HEK293 (cell line): ENCODE measurements at regions not wholly inside any gene's neighbourhood (a gene's known extent, or its start where the extent isn't known, plus 50 kb on each side); places are given as distances from the start of the nearest gene placed in this dataset.

Experiments
- CTCF ChIP-seq: fragments of 450-650 bp; formaldehyde crosslinking; IDR thresholded peaks from 2 replicates; pipeline ENCODE4 v1.5.1; 2016; ENCODE audit warnings: missing biosample characterization, missing genetic modification characterization
- MZF1 ChIP-seq: fragments of 450-650 bp; formaldehyde crosslinking; IDR thresholded peaks from 2 replicates; pipeline ENCODE4 v1.5.1; 2017; ENCODE audit warnings: missing biosample characterization, missing genetic modification characterization, borderline replicate concordance
- REST ChIP-seq: fragments of 450-650 bp; formaldehyde crosslinking; IDR thresholded peaks from 2 replicates; pipeline ENCODE4 v1.5.1; 2016; ENCODE audit warnings: missing biosample characterization, missing genetic modification characterization
- SETDB1 ChIP-seq: IDR thresholded peaks from one replicate; pipeline ENCODE4 v1.6.1; 2017; ENCODE audit warnings: mild to moderate bottlenecking, low read length, moderate library complexity, mixed read lengths; ENCODE audit not compliant: insufficient read length
- WT1 ChIP-seq: fragments of 450-650 bp; formaldehyde crosslinking; IDR thresholded peaks from 2 replicates; pipeline ENCODE4 v1.5.1; 2016; ENCODE audit warnings: missing biosample characterization, missing genetic modification characterization
- YY1 ChIP-seq: fragments of 450-650 bp; formaldehyde crosslinking; IDR thresholded peaks from 2 replicates; pipeline ENCODE4 v1.5.1; 2018; ENCODE audit warnings: missing biosample characterization, missing genetic modification characterization
- ZNF274 ChIP-seq, 2 experiments: fragments of 200-500 bp in 1 of 2; fragments of 450-650 bp in 1 of 2; sonication (Bioruptor generic) in 1 of 2; formaldehyde crosslinking in 1 of 2; IDR thresholded peaks; 2 replicates each; pipeline versions ENCODE4 v1.5.1 to v1.6.1; 2014 to 2016; ENCODE audit warnings: borderline replicate concordance in 1 of 2, inconsistent platforms in 1 of 2, low read length in 1 of 2, missing biosample characterization in 1 of 2, missing genetic modification characterization in 1 of 2
- ZNF623 ChIP-seq: fragments of 450-650 bp; formaldehyde crosslinking; IDR thresholded peaks from 2 replicates; pipeline ENCODE4 v1.5.1; 2016; ENCODE audit warnings: missing biosample characterization, missing genetic modification characterization
- ZNF768 ChIP-seq: fragments of 450-650 bp; formaldehyde crosslinking; IDR thresholded peaks from 2 replicates; pipeline ENCODE4 v1.5.1; 2018; ENCODE audit warnings: missing biosample characterization, mild to moderate bottlenecking, missing genetic modification characterization
- TF ChIP-seq, protein P1 (sequence below): fragments of 450-650 bp; formaldehyde crosslinking; IDR thresholded peaks from 2 replicates; pipeline ENCODE4 v1.5.1; 2016; ENCODE audit warnings: missing biosample characterization, missing genetic modification characterization

DNA sequence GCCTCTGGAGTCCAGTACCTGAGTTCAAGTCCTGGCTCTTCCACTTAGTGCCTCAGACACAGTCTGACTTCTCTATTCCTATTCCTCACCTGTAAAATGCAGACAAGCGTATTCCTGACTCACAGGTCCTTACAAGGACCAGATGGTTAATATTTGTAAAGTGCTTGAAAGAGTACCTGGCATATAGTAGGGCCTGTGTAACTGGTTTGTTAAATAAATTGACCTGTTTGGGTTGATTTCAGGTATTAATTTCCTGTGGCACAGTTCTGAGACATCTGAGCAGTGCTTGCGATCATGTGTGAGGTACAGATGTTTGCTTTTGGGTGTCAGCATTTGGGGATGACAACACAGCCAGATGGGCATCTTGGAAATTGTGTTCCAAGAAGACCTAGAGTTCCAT is 127.5 kb downstream of the APIP start:
- no peak for TF ChIP-seq CTCF (tag by site-specific recombination)
- TF ChIP-seq WT1 = no peak
- TF ChIP-seq, protein P1, sequence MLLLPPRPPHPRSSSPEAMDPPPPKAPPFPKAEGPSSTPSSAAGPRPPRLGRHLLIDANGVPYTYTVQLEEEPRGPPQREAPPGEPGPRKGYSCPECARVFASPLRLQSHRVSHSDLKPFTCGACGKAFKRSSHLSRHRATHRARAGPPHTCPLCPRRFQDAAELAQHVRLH (tag by site-specific recombination) = no peak
- no peak for TF ChIP-seq ZNF623
- TF ChIP-seq YY1 (tag by site-specific recombination) = no peak
- no peak for TF ChIP-seq ZNF274 (IDR thresholded peaks at IDR 0.05; ENCODE audit: low read length)
- no peak for TF ChIP-seq ZNF274 (tag by site-specific recombination; IDR thresholded peaks at IDR 0.05; ENCODE audit: borderline replicate concordance)
- TF ChIP-seq ZNF768 (tag by site-specific recombination) = no peak
- TF ChIP-seq MZF1 = no peak
- TF ChIP-seq REST (tag by site-specific recombination) = no peak
- TF ChIP-seq SETDB1 = no peak
